ENCODE measurements at regions not wholly inside any gene's neighbourhood (a gene's known extent, or its start where the extent isn't known, plus 50 kb on each side); places are given as distances from the start of the nearest gene placed in this dataset.

- Mint-ChIP-seq H3K9me3 (ENCODE audit: low read depth) (peaks cover 15% of the 10 kb centered on the region), H3K27ac (ENCODE audit: unreplicated experiment) (no peak overlapping the region), H3K4me1 (ENCODE audit: low read depth) (no peaks in the 10 kb centered on the region), H3K27me3 (ENCODE audit: low read depth) (no peaks in the 10 kb centered on the region), H3K36me3 (ENCODE audit: low read depth) (no peaks in the 10 kb centered on the region), H3K4me3 (ENCODE audit: unreplicated experiment) (no peak overlapping the region)
- TF ChIP-seq CTCF (IDR thresholded peaks at IDR 0.05), result no peak
- DNase-seq (ENCODE audit: low spot score), result no peak
Measured at GRCh38 chr1:219703368-219703639, 90.4 kb upstream of the ZC3H11B start.

GRCh38 chr1:219701476-219701875 lies 88.6 kb upstream of the ZC3H11B start:
- Mint-ChIP-seq H3K9me3 (ENCODE audit: low read depth) (peaks cover 9% of the 10 kb centered on the region), H3K36me3 (ENCODE audit: low read depth) (no peaks in the 10 kb centered on the region), H3K4me1 (ENCODE audit: low read depth) (no peaks in the 10 kb centered on the region), H3K27ac (ENCODE audit: unreplicated experiment) (no peak overlapping the region), H3K4me3 (ENCODE audit: unreplicated experiment) (no peak overlapping the region), H3K27me3 (ENCODE audit: low read depth) (no peaks in the 10 kb centered on the region)
- TF ChIP-seq CTCF (IDR thresholded peaks at IDR 0.05), result no peak
- no peak for DNase-seq (ENCODE audit: low spot score)

- no peaks in the 10 kb centered on the region for H3K27me3 Mint-ChIP-seq (ENCODE audit: low read depth)
- no peak for DNase-seq (ENCODE audit: low spot score)
Measured at GRCh38 chr1:219699870-219700269, 87.0 kb upstream of the ZC3H11B start.

GRCh38 chr1:219697682-219698081 lies 84.8 kb upstream of the ZC3H11B start:
- Mint-ChIP-seq H3K4me3 (ENCODE audit: unreplicated experiment) (no peak overlapping the region), H3K9me3 (ENCODE audit: low read depth) (no peaks in the 10 kb centered on the region), H3K27me3 (ENCODE audit: low read depth) (no peaks in the 10 kb centered on the region), H3K27ac (ENCODE audit: unreplicated experiment) (no peak overlapping the region), H3K36me3 (ENCODE audit: low read depth) (no peaks in the 10 kb centered on the region), H3K4me1 (ENCODE audit: low read depth) (no peaks in the 10 kb centered on the region)
- TF ChIP-seq CTCF (IDR thresholded peaks at IDR 0.05), result no peak
- no peak for DNase-seq (ENCODE audit: low spot score)

More at GRCh38 chr1:219699870-219700269, 87.0 kb upstream of the ZC3H11B start:
- TF ChIP-seq CTCF (IDR thresholded peaks at IDR 0.05), result no peak
- no peaks in the 10 kb centered on the region for H3K4me1 Mint-ChIP-seq (ENCODE audit: low read depth)
- no peaks in the 10 kb centered on the region for H3K36me3 Mint-ChIP-seq (ENCODE audit: low read depth)
- H3K27ac Mint-ChIP-seq (ENCODE audit: unreplicated experiment), result no peak overlapping the region
- no peak overlapping the region for H3K4me3 Mint-ChIP-seq (ENCODE audit: unreplicated experiment)
- no peaks in the 10 kb centered on the region for H3K9me3 Mint-ChIP-seq (ENCODE audit: low read depth)

- Mint-ChIP-seq H3K27me3 (ENCODE audit: low read depth) (no peaks in the 10 kb centered on the region), H3K9me3 (ENCODE audit: low read depth) (no peaks in the 10 kb centered on the region), H3K27ac (ENCODE audit: unreplicated experiment) (no peak overlapping the region), H3K4me3 (ENCODE audit: unreplicated experiment) (no peak overlapping the region), H3K4me1 (ENCODE audit: low read depth) (peaks cover 4% of the 10 kb centered on the region), H3K36me3 (ENCODE audit: low read depth) (no peaks in the 10 kb centered on the region)
- no peak for DNase-seq (ENCODE audit: low spot score)
- TF ChIP-seq CTCF (IDR thresholded peaks at IDR 0.05), result no peak
Measured at GRCh38 chr1:219692981-219693380, 80.1 kb upstream of the ZC3H11B start.
